Liver (tissue), 8 donors: ENCODE measurements at regions not wholly inside any gene's neighbourhood (a gene's known extent, or its start where the extent isn't known, plus 50 kb on each side); places are given as distances from the start of the nearest gene placed in this dataset.

Source experiments
- DNase-seq: peaks from one replicate; pipeline ENCODE4 v3.0.0-alpha.2; 2017; ENCODE audit warnings: low spot score
- H3K27ac ChIP-seq, 2 donors: one replicate each; pipeline ENCODE4 v1.7.0; 2013; ENCODE audit warnings: inconsistent platforms in 2 of 2, low read length in 2 of 2, control low read depth in 1 of 2, low read depth in 1 of 2, mild to moderate bottlenecking in 1 of 2
- H3K27me3 ChIP-seq, 4 donors: one replicate each; pipeline versions ENCODE4 v1.6.1 to v1.7.0; 2013; ENCODE audit warnings: low read length in 3 of 4, inconsistent platforms in 1 of 4, mild to moderate bottlenecking in 1 of 4, moderate library complexity in 1 of 4; ENCODE audit not compliant: control insufficient read depth in 4 of 4, insufficient read depth in 4 of 4
- H3K36me3 ChIP-seq, 4 donors: one replicate each; pipeline versions ENCODE4 v1.6.1 to v1.7.0; 2013; ENCODE audit warnings: low read length in 3 of 4, mild to moderate bottlenecking in 3 of 4, low read depth in 1 of 4, moderate library complexity in 1 of 4; ENCODE audit not compliant: control insufficient read depth in 4 of 4, insufficient read depth in 3 of 4
- H3K4me1 ChIP-seq, 4 donors: one replicate each; pipeline versions ENCODE4 v1.6.1 to v1.7.0; 2013; ENCODE audit warnings: low read length in 3 of 4, mild to moderate bottlenecking in 3 of 4, moderate library complexity in 1 of 4; ENCODE audit not compliant: control insufficient read depth in 4 of 4, insufficient read depth in 4 of 4
- H3K4me3 ChIP-seq, 3 donors: one replicate each; pipeline versions ENCODE4 v1.6.1 to v1.7.0; 2013; ENCODE audit warnings: low read length in 3 of 3, control low read depth in 1 of 3, low read depth in 1 of 3, mild to moderate bottlenecking in 1 of 3
- H3K9ac ChIP-seq, 2 donors: one replicate each; pipeline ENCODE4 v1.7.0; 2013; ENCODE audit warnings: low read length in 2 of 2, mild to moderate bottlenecking in 2 of 2, moderate library complexity in 2 of 2, control low read depth in 1 of 2, low read depth in 1 of 2
- H3K9me3 ChIP-seq, 4 donors: one replicate each; pipeline versions ENCODE4 v1.6.1 to v1.7.0; 2013; ENCODE audit warnings: low read length in 3 of 4; ENCODE audit not compliant: control insufficient read depth in 4 of 4
- EGR1 ChIP-seq, 2 donors: IDR thresholded peaks; 2 replicates each; pipeline ENCODE4 v1.6.1; 2016 to 2018; ENCODE audit warnings: antibody characterized with exemption in 2 of 2, low read depth in 2 of 2
- FOXA1 ChIP-seq: IDR thresholded peaks from 2 replicates; pipeline ENCODE4 v1.6.1; 2016; ENCODE audit warnings: antibody characterized with exemption
- FOXA2 ChIP-seq: IDR thresholded peaks from 2 replicates; pipeline ENCODE4 v1.6.1; 2016; ENCODE audit warnings: antibody characterized with exemption
- GABPA ChIP-seq, 2 donors: IDR thresholded peaks in 1 of 2; conservative IDR thresholded peaks in 1 of 2; 2 replicates each; pipeline ENCODE4 v1.6.1; 2016; ENCODE audit warnings: antibody characterized with exemption in 2 of 2, mild to moderate bottlenecking in 1 of 2, moderate library complexity in 1 of 2
- HNF4A ChIP-seq, 2 donors: conservative IDR thresholded peaks; 2 replicates each; pipeline ENCODE4 v1.6.1; 2016; ENCODE audit warnings: antibody characterized with exemption in 2 of 2, mild to moderate bottlenecking in 2 of 2
- HNF4G ChIP-seq: IDR thresholded peaks from 2 replicates; pipeline ENCODE4 v1.6.1; 2016; ENCODE audit warnings: antibody characterized with exemption
- JUND ChIP-seq, 2 donors: IDR thresholded peaks; 2 replicates each; pipeline ENCODE4 v1.6.1; 2016; ENCODE audit warnings: antibody characterized with exemption in 2 of 2
- MAX ChIP-seq: IDR thresholded peaks from 2 replicates; pipeline ENCODE4 v1.6.1; 2016; ENCODE audit warnings: antibody characterized with exemption
- NR2F2 ChIP-seq: IDR thresholded peaks from 2 replicates; pipeline ENCODE4 v1.6.1; 2016; ENCODE audit warnings: antibody characterized with exemption
- RAD21 ChIP-seq, 2 donors: IDR thresholded peaks; 2 replicates each; pipeline ENCODE4 v1.6.1; 2016; ENCODE audit warnings: antibody characterized with exemption in 2 of 2, mild to moderate bottlenecking in 2 of 2
- REST ChIP-seq: IDR thresholded peaks from 2 replicates; pipeline ENCODE4 v1.6.1; 2016; ENCODE audit warnings: antibody characterized with exemption, mild to moderate bottlenecking
- RXRA ChIP-seq, 2 donors: IDR thresholded peaks; 2 replicates each; pipeline ENCODE4 v1.6.1; 2017 to 2018; ENCODE audit warnings: antibody characterized with exemption in 2 of 2, mild to moderate bottlenecking in 1 of 2
- SP1 ChIP-seq: IDR thresholded peaks from 2 replicates; pipeline ENCODE4 v1.6.1; 2018; ENCODE audit warnings: antibody characterized with exemption, mild to moderate bottlenecking
- TAF1 ChIP-seq: conservative IDR thresholded peaks from 2 replicates; pipeline ENCODE4 v1.6.1; 2016; ENCODE audit warnings: antibody characterized with exemption, mild to moderate bottlenecking
- YY1 ChIP-seq: IDR thresholded peaks from 2 replicates; pipeline ENCODE4 v1.6.1; 2016; ENCODE audit warnings: antibody characterized with exemption, mild to moderate bottlenecking
- ZBTB33 ChIP-seq: IDR thresholded peaks from 2 replicates; pipeline ENCODE4 v1.6.1; 2016; ENCODE audit warnings: antibody characterized with exemption
- WGBS: extraction: QIAGEN DNeasy Blood & Tissue Kit; methylation state at CpG from one replicate; pipeline ENCODE4 v1.1.7; 2013; 5-methylcytosine and 5-hydroxymethylcytosine counted together
- TF ChIP-seq, protein P1 (sequence below): IDR thresholded peaks from 2 replicates; pipeline ENCODE4 v1.6.1; 2016; ENCODE audit warnings: antibody characterized with exemption
- TF ChIP-seq, protein P2 (sequence below): fragments of 150-350 bp; IDR thresholded peaks from 2 replicates; pipeline ENCODE4 v1.5.1; 2017; ENCODE audit warnings: improper control_type of control experiment, low read depth, low read length; ENCODE audit not compliant: missing input control
- donor health status: healthy.
- donor health status: healthy.
- donor health status: healthy.
- donor health status: healthy.
- donor health status: healthy.

DNA sequence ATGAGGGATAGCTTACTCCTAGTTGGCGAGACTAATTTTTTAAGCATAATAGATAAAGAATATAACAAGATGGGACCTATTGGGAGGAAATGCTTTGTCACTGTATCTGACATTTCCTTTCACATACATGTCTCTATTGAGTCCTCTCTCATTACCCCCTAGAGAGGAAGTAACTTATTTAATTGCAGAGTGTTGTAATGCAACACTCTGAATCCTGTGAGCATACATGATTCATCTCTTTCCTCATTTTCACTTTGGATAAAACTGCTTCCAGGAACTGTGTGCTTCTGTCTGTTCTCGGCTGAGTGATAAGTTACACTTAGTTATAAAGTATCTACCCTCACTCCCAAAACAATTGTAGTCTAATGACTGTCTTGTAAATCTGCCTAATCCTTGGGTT, 266.1 kb upstream of the ANXA10 start:
- Histone ChIP-seq H3K9me3 (peaks cover 0 to 1% (median 0%) of the 10 kb centered on the region in 4 donors), H3K27me3 (no peaks in the 10 kb centered on the region), H3K4me3 (no peak overlapping the region), H3K9ac (no peak overlapping the region), H3K36me3 (no peaks in the 10 kb centered on the region), H3K27ac (no peak overlapping the region), H3K4me1 (no peaks in the 10 kb centered on the region)
- TF ChIP-seq MAX (no peak), RAD21 (IDR thresholded peaks at IDR 0.05) (no peak), FOXA2 (no peak), GABPA (IDR thresholded peaks at IDR 0.05 in 1 of 2, conservative IDR thresholded peaks at IDR 0.05 in 1 of 2) (no peak), RXRA (IDR thresholded peaks at IDR 0.05) (no peak), YY1 (no peak), JUND (IDR thresholded peaks at IDR 0.05) (no peak), TAF1 (no peak), HNF4G (no peak), SP1 (no peak), HNF4A (conservative IDR thresholded peaks at IDR 0.05) (no peak), EGR1 (IDR thresholded peaks at IDR 0.05; ENCODE audit: low read depth in 2 of 2) (no peak), FOXA1 (no peak), REST (no peak), NR2F2 (no peak), ZBTB33 (no peak)
- TF ChIP-seq, protein P1, sequence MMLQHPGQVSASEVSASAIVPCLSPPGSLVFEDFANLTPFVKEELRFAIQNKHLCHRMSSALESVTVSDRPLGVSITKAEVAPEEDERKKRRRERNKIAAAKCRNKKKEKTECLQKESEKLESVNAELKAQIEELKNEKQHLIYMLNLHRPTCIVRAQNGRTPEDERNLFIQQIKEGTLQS: no peak
- TF ChIP-seq, protein P2, sequence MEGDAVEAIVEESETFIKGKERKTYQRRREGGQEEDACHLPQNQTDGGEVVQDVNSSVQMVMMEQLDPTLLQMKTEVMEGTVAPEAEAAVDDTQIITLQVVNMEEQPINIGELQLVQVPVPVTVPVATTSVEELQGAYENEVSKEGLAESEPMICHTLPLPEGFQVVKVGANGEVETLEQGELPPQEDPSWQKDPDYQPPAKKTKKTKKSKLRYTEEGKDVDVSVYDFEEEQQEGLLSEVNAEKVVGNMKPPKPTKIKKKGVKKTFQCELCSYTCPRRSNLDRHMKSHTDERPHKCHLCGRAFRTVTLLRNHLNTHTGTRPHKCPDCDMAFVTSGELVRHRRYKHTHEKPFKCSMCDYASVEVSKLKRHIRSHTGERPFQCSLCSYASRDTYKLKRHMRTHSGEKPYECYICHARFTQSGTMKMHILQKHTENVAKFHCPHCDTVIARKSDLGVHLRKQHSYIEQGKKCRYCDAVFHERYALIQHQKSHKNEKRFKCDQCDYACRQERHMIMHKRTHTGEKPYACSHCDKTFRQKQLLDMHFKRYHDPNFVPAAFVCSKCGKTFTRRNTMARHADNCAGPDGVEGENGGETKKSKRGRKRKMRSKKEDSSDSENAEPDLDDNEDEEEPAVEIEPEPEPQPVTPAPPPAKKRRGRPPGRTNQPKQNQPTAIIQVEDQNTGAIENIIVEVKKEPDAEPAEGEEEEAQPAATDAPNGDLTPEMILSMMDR: no peak
- no peak for DNase-seq
- WGBS: 47% methylated on average over 2 of the region's 2 CpGs

GRCh38 chr4:167831855-167832254, 260.5 kb upstream of the ANXA10 start:
- no peaks in the 10 kb centered on the region for H3K36me3 ChIP-seq
- no peak overlapping the region for H3K4me3 ChIP-seq
- no peak for TF ChIP-seq MAX
- no peak for TF ChIP-seq SP1
- no peak for TF ChIP-seq YY1
- TF ChIP-seq, protein P1: no peak
- TF ChIP-seq GABPA (IDR thresholded peaks at IDR 0.05 in 1 of 2, conservative IDR thresholded peaks at IDR 0.05 in 1 of 2): no peak
- H3K27me3 ChIP-seq: no peaks in the 10 kb centered on the region
- H3K27ac ChIP-seq: no peak overlapping the region
- no peaks in the 10 kb centered on the region for H3K4me1 ChIP-seq
- H3K9ac ChIP-seq: no peak overlapping the region
- H3K9me3 ChIP-seq: no peaks in the 10 kb centered on the region
- no peak for DNase-seq
